ENCODE measurements at regions not wholly inside any gene's neighbourhood (a gene's known extent, or its start where the extent isn't known, plus 50 kb on each side); places are given as distances from the start of the nearest gene placed in this dataset.

- TF ChIP-seq POU2F2 (IDR thresholded peaks at IDR 0.05; ENCODE audit: low read depth, low read length) = no peak
- TF ChIP-seq POLR2A (IDR thresholded peaks at IDR 0.05; ENCODE audit: low read depth, low read length) = no peak
- no peak for TF ChIP-seq PAX5 (IDR thresholded peaks at IDR 0.05; ENCODE audit: insufficient read depth, low read length, severe bottlenecking)
- no peak for TF ChIP-seq SPI1 (IDR thresholded peaks at IDR 0.05; ENCODE audit: low read depth, low read length)
- TF ChIP-seq POLR2AphosphoS5 (IDR thresholded peaks at IDR 0.05; ENCODE audit: low read depth, low read length) = no peak
- no peak for TF ChIP-seq TAF1 (IDR thresholded peaks at IDR 0.05; ENCODE audit: low read depth, low read length)
- FAIRE-seq = no peak
- DNase-seq (ENCODE audit: insufficient read length, low spot score) = no peak
These were observed 78.3 kb upstream of the FZD8 start for GRCh38 chr10:35720366-35720765.

GRCh38 chr10:35716776-35717175, 74.7 kb upstream of the FZD8 start:
- FAIRE-seq (no peak), DNase-seq (ENCODE audit: insufficient read length, low spot score) (no peak)
- TF ChIP-seq POU2F2 (IDR thresholded peaks at IDR 0.05; ENCODE audit: low read depth, low read length) = no peak
- TF ChIP-seq POLR2A (IDR thresholded peaks at IDR 0.05; ENCODE audit: low read depth, low read length) = no peak
- no peak for TF ChIP-seq SPI1 (IDR thresholded peaks at IDR 0.05; ENCODE audit: low read depth, low read length)
- TF ChIP-seq TAF1 (IDR thresholded peaks at IDR 0.05; ENCODE audit: low read depth, low read length) = no peak
- TF ChIP-seq PAX5 (IDR thresholded peaks at IDR 0.05; ENCODE audit: insufficient read depth, low read length, severe bottlenecking) = no peak
- no peak for TF ChIP-seq POLR2AphosphoS5 (IDR thresholded peaks at IDR 0.05; ENCODE audit: low read depth, low read length)

- DNase-seq (ENCODE audit: insufficient read length, low spot score) (no peak), FAIRE-seq (no peak)
- TF ChIP-seq TAF1 (IDR thresholded peaks at IDR 0.05; ENCODE audit: low read depth, low read length) (no peak), POLR2A (IDR thresholded peaks at IDR 0.05; ENCODE audit: low read depth, low read length) (no peak), POLR2AphosphoS5 (IDR thresholded peaks at IDR 0.05; ENCODE audit: low read depth, low read length) (no peak), POU2F2 (IDR thresholded peaks at IDR 0.05; ENCODE audit: low read depth, low read length) (no peak), PAX5 (IDR thresholded peaks at IDR 0.05; ENCODE audit: insufficient read depth, low read length, severe bottlenecking) (no peak), SPI1 (IDR thresholded peaks at IDR 0.05; ENCODE audit: low read depth, low read length) (no peak)
These were observed 70.4 kb upstream of the FZD8 start for GRCh38 chr10:35712486-35712885.

- FAIRE-seq (no peak), DNase-seq (ENCODE audit: insufficient read length, low spot score) (no peak)
- TF ChIP-seq POLR2A (IDR thresholded peaks at IDR 0.05; ENCODE audit: low read depth, low read length) = no peak
- no peak for TF ChIP-seq PAX5 (IDR thresholded peaks at IDR 0.05; ENCODE audit: insufficient read depth, low read length, severe bottlenecking)
- no peak for TF ChIP-seq POLR2AphosphoS5 (IDR thresholded peaks at IDR 0.05; ENCODE audit: low read depth, low read length)
- TF ChIP-seq SPI1 (IDR thresholded peaks at IDR 0.05; ENCODE audit: low read depth, low read length) = no peak
- no peak for TF ChIP-seq TAF1 (IDR thresholded peaks at IDR 0.05; ENCODE audit: low read depth, low read length)
- TF ChIP-seq POU2F2 (IDR thresholded peaks at IDR 0.05; ENCODE audit: low read depth, low read length) = no peak
These were observed 69.7 kb upstream of the FZD8 start for GRCh38 chr10:35711615-35712411.

GRCh38 chr10:35707642-35708425, 65.7 kb upstream of the FZD8 start:
- no peak for DNase-seq (ENCODE audit: insufficient read length, low spot score)
- TF ChIP-seq SPI1 (IDR thresholded peaks at IDR 0.05; ENCODE audit: low read depth, low read length) (no peak), POLR2AphosphoS5 (IDR thresholded peaks at IDR 0.05; ENCODE audit: low read depth, low read length) (no peak), TAF1 (IDR thresholded peaks at IDR 0.05; ENCODE audit: low read depth, low read length) (no peak), POU2F2 (IDR thresholded peaks at IDR 0.05; ENCODE audit: low read depth, low read length) (no peak), POLR2A (IDR thresholded peaks at IDR 0.05; ENCODE audit: low read depth, low read length) (no peak), PAX5 (IDR thresholded peaks at IDR 0.05; ENCODE audit: insufficient read depth, low read length, severe bottlenecking) (no peak)
- FAIRE-seq = no peak

- DNase-seq (ENCODE audit: insufficient read length, low spot score) (no peak), FAIRE-seq (no peak)
- TF ChIP-seq POLR2AphosphoS5 (IDR thresholded peaks at IDR 0.05; ENCODE audit: low read depth, low read length) (no peak), POLR2A (IDR thresholded peaks at IDR 0.05; ENCODE audit: low read depth, low read length) (no peak), SPI1 (IDR thresholded peaks at IDR 0.05; ENCODE audit: low read depth, low read length) (no peak), TAF1 (IDR thresholded peaks at IDR 0.05; ENCODE audit: low read depth, low read length) (no peak), PAX5 (IDR thresholded peaks at IDR 0.05; ENCODE audit: insufficient read depth, low read length, severe bottlenecking) (no peak), POU2F2 (IDR thresholded peaks at IDR 0.05; ENCODE audit: low read depth, low read length) (no peak)
These were observed 64.9 kb upstream of the FZD8 start for GRCh38 chr10:35706959-35707358.

GRCh38 chr10:35705671-35706070, 63.6 kb upstream of the FZD8 start:
- DNase-seq (ENCODE audit: insufficient read length, low spot score) = no peak
- no peak for FAIRE-seq
- no peak for TF ChIP-seq POU2F2 (IDR thresholded peaks at IDR 0.05; ENCODE audit: low read depth, low read length)
- TF ChIP-seq POLR2AphosphoS5 (IDR thresholded peaks at IDR 0.05; ENCODE audit: low read depth, low read length) = no peak
- no peak for TF ChIP-seq SPI1 (IDR thresholded peaks at IDR 0.05; ENCODE audit: low read depth, low read length)
- TF ChIP-seq POLR2A (IDR thresholded peaks at IDR 0.05; ENCODE audit: low read depth, low read length) = no peak
- TF ChIP-seq TAF1 (IDR thresholded peaks at IDR 0.05; ENCODE audit: low read depth, low read length) = no peak
- no peak for TF ChIP-seq PAX5 (IDR thresholded peaks at IDR 0.05; ENCODE audit: insufficient read depth, low read length, severe bottlenecking)

- DNase-seq (ENCODE audit: insufficient read length, low spot score) (no peak), FAIRE-seq (no peak)
- TF ChIP-seq SPI1 (IDR thresholded peaks at IDR 0.05; ENCODE audit: low read depth, low read length) = no peak
- no peak for TF ChIP-seq POLR2A (IDR thresholded peaks at IDR 0.05; ENCODE audit: low read depth, low read length)
- TF ChIP-seq POLR2AphosphoS5 (IDR thresholded peaks at IDR 0.05; ENCODE audit: low read depth, low read length) = no peak
- TF ChIP-seq POU2F2 (IDR thresholded peaks at IDR 0.05; ENCODE audit: low read depth, low read length) = no peak
- TF ChIP-seq TAF1 (IDR thresholded peaks at IDR 0.05; ENCODE audit: low read depth, low read length) = no peak
- no peak for TF ChIP-seq PAX5 (IDR thresholded peaks at IDR 0.05; ENCODE audit: insufficient read depth, low read length, severe bottlenecking)
These were observed 63.0 kb upstream of the FZD8 start for GRCh38 chr10:35705051-35705450.

GRCh38 chr10:35704401-35704800, 62.3 kb upstream of the FZD8 start:
- DNase-seq (ENCODE audit: insufficient read length, low spot score) (no peak), FAIRE-seq (no peak)
- no peak for TF ChIP-seq POLR2A (IDR thresholded peaks at IDR 0.05; ENCODE audit: low read depth, low read length)
- TF ChIP-seq SPI1 (IDR thresholded peaks at IDR 0.05; ENCODE audit: low read depth, low read length) = no peak
- no peak for TF ChIP-seq TAF1 (IDR thresholded peaks at IDR 0.05; ENCODE audit: low read depth, low read length)
- TF ChIP-seq PAX5 (IDR thresholded peaks at IDR 0.05; ENCODE audit: insufficient read depth, low read length, severe bottlenecking) = no peak
- TF ChIP-seq POU2F2 (IDR thresholded peaks at IDR 0.05; ENCODE audit: low read depth, low read length) = no peak
- no peak for TF ChIP-seq POLR2AphosphoS5 (IDR thresholded peaks at IDR 0.05; ENCODE audit: low read depth, low read length)

Measured in GM12891 (cell line).